Activated CD4-positive, CD25-positive, alpha-beta regulatory T cell (primary cell): ENCODE measurements at regions not wholly inside any gene's neighbourhood (a gene's known extent, or its start where the extent isn't known, plus 50 kb on each side); places are given as distances from the start of the nearest gene placed in this dataset.

Source experiments
- DNase-seq, 4 experiments: peaks; one replicate each; lab custom pipeline; 2025; lab: John Stamatoyannopoulos, UW

GRCh38 chr10:78717200-78717599 is 351.6 kb upstream of the ZMIZ1 start:
- DNase-seq: no peak

GRCh38 chr10:78718032-78718572 is 350.7 kb upstream of the ZMIZ1 start:
- no peak for DNase-seq

- no peak for DNase-seq
Observed at GRCh38 chr10:78719276-78719675, 349.5 kb upstream of the ZMIZ1 start.

- no peak for DNase-seq
Observed at GRCh38 chr10:78720091-78720490, 348.7 kb upstream of the ZMIZ1 start.

- no peak for DNase-seq
Observed at GRCh38 chr10:78721231-78721630, 347.5 kb upstream of the ZMIZ1 start.

GRCh38 chr10:78724846-78725245 is 343.9 kb upstream of the ZMIZ1 start:
- no peak for DNase-seq

GRCh38 chr10:78726171-78726570 is 342.6 kb upstream of the ZMIZ1 start:
- no peak for DNase-seq

- no peak for DNase-seq
Observed at GRCh38 chr10:78727251-78727650, 341.5 kb upstream of the ZMIZ1 start.

GRCh38 chr10:78727728-78728127 is 341.0 kb upstream of the ZMIZ1 start:
- no peak for DNase-seq

- DNase-seq: no peak
Observed at GRCh38 chr10:78728176-78728575, 340.6 kb upstream of the ZMIZ1 start.

GRCh38 chr10:78729366-78729765 is 339.4 kb upstream of the ZMIZ1 start:
- no peak for DNase-seq

- DNase-seq: no peak
Observed at GRCh38 chr10:78729800-78730199, 339.0 kb upstream of the ZMIZ1 start.

GRCh38 chr10:78730754-78731153 is 338.0 kb upstream of the ZMIZ1 start:
- no peak for DNase-seq

- no peak for DNase-seq
Observed at GRCh38 chr10:78731675-78732074, 337.1 kb upstream of the ZMIZ1 start.

GRCh38 chr10:78732381-78732780 is 336.4 kb upstream of the ZMIZ1 start:
- no peak for DNase-seq

GRCh38 chr10:78736926-78737630 is 331.7 kb upstream of the ZMIZ1 start:
- DNase-seq: no peak

GRCh38 chr10:78737883-78738856 is 330.6 kb upstream of the ZMIZ1 start:
- no peak for DNase-seq

- DNase-seq: no peak
Observed at GRCh38 chr10:78738861-78739260, 329.9 kb upstream of the ZMIZ1 start.

- no peak for DNase-seq
Observed at GRCh38 chr10:78739444-78740053, 329.2 kb upstream of the ZMIZ1 start.

- no peak for DNase-seq
Observed at GRCh38 chr10:78740976-78741915, 327.5 kb upstream of the ZMIZ1 start.

- DNase-seq: no peak
Observed at GRCh38 chr10:78742406-78742729, 326.4 kb upstream of the ZMIZ1 start.
